ENCODE measurements at regions not wholly inside any gene's neighbourhood (a gene's known extent, or its start where the extent isn't known, plus 50 kb on each side); places are given as distances from the start of the nearest gene placed in this dataset.

- no peak for DNase-seq (ENCODE audit: low spot score)
- in situ Hi-C loops (cut with MboI; ENCODE audit: low sequenced_read_pairs, unreplicated experiment), result no loop called here
- TF ChIP-seq CTCF (IDR thresholded peaks at IDR 0.05; ENCODE audit: borderline replicate concordance, control extremely low read depth, extremely low read depth, insufficient read depth, missing control alignments), result no peak
Measured at GRCh38 chr13:32932376-32932775, 83.8 kb upstream of the KL start.

- no peak for DNase-seq (ENCODE audit: low spot score)
- no peak for TF ChIP-seq CTCF (IDR thresholded peaks at IDR 0.05; ENCODE audit: borderline replicate concordance, control extremely low read depth, extremely low read depth, insufficient read depth, missing control alignments)
- in situ Hi-C loops (cut with MboI; ENCODE audit: low sequenced_read_pairs, unreplicated experiment), result no loop called here
Measured at GRCh38 chr13:32936716-32937115, 79.5 kb upstream of the KL start.

GRCh38 chr13:32938314-32938713, 77.9 kb upstream of the KL start:
- no peak for DNase-seq (ENCODE audit: low spot score)
- in situ Hi-C loops (cut with MboI; ENCODE audit: low sequenced_read_pairs, unreplicated experiment), result no loop called here
- TF ChIP-seq CTCF (IDR thresholded peaks at IDR 0.05; ENCODE audit: borderline replicate concordance, control extremely low read depth, extremely low read depth, insufficient read depth, missing control alignments), result no peak

- in situ Hi-C loops (cut with MboI; ENCODE audit: low sequenced_read_pairs, unreplicated experiment), result no loop called here
- no peak for TF ChIP-seq CTCF (IDR thresholded peaks at IDR 0.05; ENCODE audit: borderline replicate concordance, control extremely low read depth, extremely low read depth, insufficient read depth, missing control alignments)
- DNase-seq (ENCODE audit: low spot score), result no peak
Measured at GRCh38 chr13:32938907-32939306, 77.3 kb upstream of the KL start.

- in situ Hi-C loops (cut with MboI; ENCODE audit: low sequenced_read_pairs, unreplicated experiment), result no loop called here
- no peak for DNase-seq (ENCODE audit: low spot score)
- TF ChIP-seq CTCF (IDR thresholded peaks at IDR 0.05; ENCODE audit: borderline replicate concordance, control extremely low read depth, extremely low read depth, insufficient read depth, missing control alignments), result no peak
Measured at GRCh38 chr13:32940601-32941000, 75.6 kb upstream of the KL start.

- in situ Hi-C loops (cut with MboI; ENCODE audit: low sequenced_read_pairs, unreplicated experiment), result no loop called here
- DNase-seq (ENCODE audit: low spot score), result no peak
- TF ChIP-seq CTCF (IDR thresholded peaks at IDR 0.05; ENCODE audit: borderline replicate concordance, control extremely low read depth, extremely low read depth, insufficient read depth, missing control alignments), result no peak
Measured at GRCh38 chr13:32941368-32941767, 74.9 kb upstream of the KL start.

GRCh38 chr13:32946558-32946957, 69.7 kb upstream of the KL start:
- in situ Hi-C loops (cut with MboI; ENCODE audit: low sequenced_read_pairs, unreplicated experiment), result no loop called here
- TF ChIP-seq CTCF (IDR thresholded peaks at IDR 0.05; ENCODE audit: borderline replicate concordance, control extremely low read depth, extremely low read depth, insufficient read depth, missing control alignments), result no peak
- no peak for DNase-seq (ENCODE audit: low spot score)
